GM12878 (cell line): ENCODE measurements at regions not wholly inside any gene's neighbourhood (a gene's known extent, or its start where the extent isn't known, plus 50 kb on each side); places are given as distances from the start of the nearest gene placed in this dataset.

ENCODE experiments used
- ATAC-seq: fragments of 200-7000 bp; cut with Tn5 transposase; 3 replicates; pipeline ENCODE4 v1.9.1; 2020; ENCODE audit warnings: mild to moderate bottlenecking, moderate library complexity
- BruUV-seq: library from RNA; stranded (reverse); fragments of 400-500 nt; replicated peaks from 2 replicates; lab custom pipeline; 2021; lab: Mats Ljungman, UMichigan
- CTCF ChIA-PET: fragments of 300-600 bp; sonication (Branson Sonifier 250); formaldehyde crosslinking; extraction: SDS; loops from one replicate; lab custom pipeline; 2021; ENCODE audit warnings: inconsistent platforms; lab: Yijun Ruan, JAX
- POLR2A ChIA-PET: fragments of 350-600 bp; formaldehyde crosslinking; extraction: SDS; loops from one replicate; lab custom pipeline; 2021; ENCODE audit warnings: inconsistent platforms; lab: Charles Lee
- RAD21 ChIA-PET: fragments of 300-600 bp; sonication (Branson Sonifier 250); formaldehyde crosslinking; loops from one replicate; lab custom pipeline; 2023; ENCODE audit warnings: antibody characterized with exemption; ENCODE audit not compliant: unreplicated experiment; lab: Charles Lee
- SMC1A ChIA-PET: fragments of 300-600 bp; sonication (Branson Sonifier 250); formaldehyde crosslinking; loops from one replicate; lab custom pipeline; 2023; ENCODE audit not compliant: unreplicated experiment, uncharacterized antibody; lab: Charles Lee
- DNase-seq: peaks from one replicate; pipeline ENCODE4 v3.0.0-alpha.2; 2011; ENCODE audit warnings: low read depth, low spot score
- FAIRE-seq: peaks from 3 replicates; lab custom pipeline; 2011; peaks lifted over from hg19 to GRCh38; lab: Jason Lieb, UNC
- H2AFZ ChIP-seq: 2 replicates; pipeline ENCODE4 v1.6.0; 2011; ENCODE audit warnings: low read depth, low read length, control low read depth; ENCODE audit not compliant: control insufficient read depth
- H3K27ac ChIP-seq: 2 replicates; pipeline ENCODE4 v1.5.1; 2011; ENCODE audit warnings: control low read depth; ENCODE audit not compliant: control insufficient read depth, insufficient read depth
- H3K27me3 ChIP-seq, 2 experiments: replicated peaks in 1 of 2; 2 replicates each; pipeline versions ENCODE4 v1.6.0 to v1.6.1; 2011; ENCODE audit warnings: low read length in 1 of 2; ENCODE audit not compliant: control insufficient read depth in 2 of 2, insufficient read depth in 2 of 2
- H3K36me3 ChIP-seq, 2 experiments: 2 replicates each; pipeline ENCODE4 v1.5.1; 2011; ENCODE audit warnings: low read length in 1 of 2; ENCODE audit not compliant: control insufficient read depth in 2 of 2, insufficient read depth in 2 of 2
- H3K4me1 ChIP-seq: 2 replicates; pipeline ENCODE4 v1.6.1; 2011; ENCODE audit warnings: mild to moderate bottlenecking, low read length, moderate library complexity, mixed read lengths; ENCODE audit not compliant: control insufficient read depth, insufficient read depth
- H3K4me2 ChIP-seq: 2 replicates; pipeline ENCODE4 v1.6.0; 2011; ENCODE audit warnings: control low read depth; ENCODE audit not compliant: control insufficient read depth, insufficient read depth
- H3K4me3 ChIP-seq: fragments of 200-600 bp; sonication (generic); 2 replicates; pipeline ENCODE4 v1.5.1; 2016
- H3K79me2 ChIP-seq: 2 replicates; pipeline ENCODE4 v1.6.0; 2011; ENCODE audit warnings: low read length; ENCODE audit not compliant: control insufficient read depth, insufficient read depth
- H3K9ac ChIP-seq: 2 replicates; pipeline ENCODE4 v1.8.0; 2011; ENCODE audit warnings: low read length, control low read depth, mixed read lengths; ENCODE audit not compliant: control insufficient read depth, insufficient read depth
- H3K9me3 ChIP-seq: replicated peaks from 3 replicates; pipeline ENCODE4 v1.5.1; 2011; ENCODE audit warnings: mild to moderate bottlenecking, low read length; ENCODE audit not compliant: control insufficient read depth, insufficient read depth
- H4K20me1 ChIP-seq: 2 replicates; pipeline ENCODE4 v1.6.0; 2011; ENCODE audit not compliant: control insufficient read depth, insufficient read depth
- EED ChIP-seq: sonication (generic); IDR thresholded peaks from 2 replicates; pipeline ENCODE4 v1.6.1; 2016; ENCODE audit warnings: antibody characterized with exemption, low read depth
- EP300 ChIP-seq, 2 experiments: fragments of 150-350 bp in 1 of 2; IDR thresholded peaks; 2 replicates each; pipeline ENCODE4 v1.6.1; 2011 to 2012; ENCODE audit warnings: low read depth in 2 of 2, low read length in 2 of 2, borderline replicate concordance in 1 of 2, improper control_type of control experiment in 1 of 2, inconsistent platforms in 1 of 2; ENCODE audit not compliant: control insufficient read depth in 1 of 2
- FOXM1 ChIP-seq: IDR thresholded peaks from 2 replicates; pipeline ENCODE4 v1.6.1; 2012; ENCODE audit warnings: low read depth, mild to moderate bottlenecking, inconsistent platforms, low read length, moderate library complexity
- MYC ChIP-seq: IDR thresholded peaks from 2 replicates; pipeline ENCODE4 v1.6.1; 2011; ENCODE audit warnings: mild to moderate bottlenecking, low read length, moderate library complexity, inconsistent platforms; ENCODE audit not compliant: insufficient read depth, insufficient replicate concordance, insufficient read length, severe bottlenecking
- RAD21 ChIP-seq: IDR thresholded peaks from 2 replicates; pipeline ENCODE4 v1.6.1; 2011; ENCODE audit warnings: mild to moderate bottlenecking, low read depth, low read length, moderate library complexity; ENCODE audit not compliant: insufficient read depth
- RELA ChIP-seq: fragments of 450-650 bp; IDR thresholded peaks from 2 replicates; pipeline ENCODE4 v1.8.0; 2014; ENCODE audit warnings: borderline replicate concordance; ENCODE audit not compliant: partially characterized antibody
- SRF ChIP-seq, 2 experiments: IDR thresholded peaks; 2 replicates each; pipeline ENCODE4 v1.6.1; 2011; ENCODE audit warnings: low read depth in 2 of 2, low read length in 2 of 2, mild to moderate bottlenecking in 1 of 2, moderate library complexity in 1 of 2
- TCF7 ChIP-seq: IDR thresholded peaks from 2 replicates; pipeline ENCODE4 v1.6.1; 2014; ENCODE audit warnings: antibody characterized with exemption, borderline replicate concordance
- ZNF217 ChIP-seq: fragments of 450-650 bp; IDR thresholded peaks from 2 replicates; pipeline ENCODE4 v1.6.1; 2017; ENCODE audit warnings: antibody characterized with exemption, mild to moderate bottlenecking
- in situ Hi-C: fragments of 300-500 bp; cut with MboI; formaldehyde crosslinking; loops from 9 replicates; pipeline ENCODE4 v1.14.3; 2018; ENCODE audit warnings: mixed read lengths
- intact Hi-C: fragments of 100-400 bp; cut with micrococcal nuclease; formaldehyde crosslinking; loops from one replicate; pipeline ENCODE4 v1.14.2; 2022; ENCODE audit not compliant: unreplicated experiment
- TF ChIP-seq, protein P1 (sequence below): fragments of 450-650 bp; IDR thresholded peaks from 2 replicates; pipeline ENCODE4 v1.6.1; 2017; ENCODE audit warnings: mild to moderate bottlenecking
- TF ChIP-seq, protein P2 (sequence below): IDR thresholded peaks from 2 replicates; pipeline ENCODE4 v1.6.1; 2011; ENCODE audit warnings: borderline replicate concordance, low read depth, mild to moderate bottlenecking, moderate library complexity, low read length; ENCODE audit not compliant: insufficient read depth, poor library complexity, severe bottlenecking
- TF ChIP-seq, protein P3 (sequence below): fragments of 450-650 bp; IDR thresholded peaks from 2 replicates; pipeline ENCODE4 v1.6.1; 2017; ENCODE audit warnings: mild to moderate bottlenecking, moderate library complexity
- TF ChIP-seq, protein P4 (sequence below): IDR thresholded peaks from 2 replicates; pipeline ENCODE4 v1.6.1; 2012; ENCODE audit warnings: low read length, inconsistent platforms
- TF ChIP-seq, protein P5 (sequence below): fragments of 450-650 bp; IDR thresholded peaks from 2 replicates; pipeline ENCODE4 v1.6.1; 2016; ENCODE audit warnings: mild to moderate bottlenecking

DNA sequence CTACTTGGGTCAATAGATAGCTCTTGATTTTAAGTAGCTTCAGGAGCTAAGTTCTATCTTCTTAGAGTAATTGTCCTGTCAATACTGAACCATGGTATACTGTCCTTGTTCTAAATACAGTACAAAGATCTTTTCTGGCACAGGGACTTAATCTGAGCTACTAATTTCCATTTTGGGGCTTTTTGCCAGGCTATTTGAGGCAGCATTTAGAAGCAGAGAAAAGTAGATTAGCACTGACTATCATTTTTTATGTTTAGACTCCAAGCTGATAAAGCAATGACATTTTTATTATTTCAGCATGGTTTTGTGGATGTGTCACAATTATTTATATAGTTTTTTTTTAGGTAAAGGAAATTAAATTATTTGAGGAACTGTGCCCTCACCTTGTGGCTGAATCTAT, 163.2 kb downstream of the FAT3 start:
- ChIA-PET POLR2A (no interaction called here), RAD21 (no interaction called here), SMC1A (no interaction called here), CTCF (interaction anchor here (1.1 kb wide), 1 partner anchor 10 kb away, joined by 4 read pairs; no protein-coding TSS in a partner anchor)
- H4K20me1 ChIP-seq: no peaks in the 10 kb centered on the region
- no peak for DNase-seq
- no peak overlapping the region for H3K27ac ChIP-seq
- no peak for ATAC-seq
- no peak overlapping the region for H3K9ac ChIP-seq
- H3K4me3 ChIP-seq: no peak overlapping the region
- H3K79me2 ChIP-seq: no peaks in the 10 kb centered on the region
- intact Hi-C loops: no loop called here
- H3K27me3 ChIP-seq: no peaks in the 10 kb centered on the region
- no TSS peak for BruUV-seq
- FAIRE-seq: no peak
- H3K36me3 ChIP-seq: no peaks in the 10 kb centered on the region
- H3K9me3 ChIP-seq: no peaks in the 10 kb centered on the region
- H3K4me2 ChIP-seq: no peak overlapping the region
- H3K4me1 ChIP-seq: no peaks in the 10 kb centered on the region
- in situ Hi-C loops: no loop called here
- H2AFZ ChIP-seq: no peak overlapping the region
- TF ChIP-seq FOXM1 (no peak), EED (no peak), MYC (no peak), TCF7 (no peak), EP300 (IDR thresholded peaks at IDR 0.05; ENCODE audit: borderline replicate concordance in 1 of 2, control insufficient read depth in 1 of 2, low read depth in 2 of 2, low read length in 2 of 2) (no peak), RELA (no peak), SRF (IDR thresholded peaks at IDR 0.05; ENCODE audit: low read depth in 2 of 2, low read length in 2 of 2) (no peak), ZNF217 (no peak), RAD21 (no peak)
- TF ChIP-seq, protein P1, sequence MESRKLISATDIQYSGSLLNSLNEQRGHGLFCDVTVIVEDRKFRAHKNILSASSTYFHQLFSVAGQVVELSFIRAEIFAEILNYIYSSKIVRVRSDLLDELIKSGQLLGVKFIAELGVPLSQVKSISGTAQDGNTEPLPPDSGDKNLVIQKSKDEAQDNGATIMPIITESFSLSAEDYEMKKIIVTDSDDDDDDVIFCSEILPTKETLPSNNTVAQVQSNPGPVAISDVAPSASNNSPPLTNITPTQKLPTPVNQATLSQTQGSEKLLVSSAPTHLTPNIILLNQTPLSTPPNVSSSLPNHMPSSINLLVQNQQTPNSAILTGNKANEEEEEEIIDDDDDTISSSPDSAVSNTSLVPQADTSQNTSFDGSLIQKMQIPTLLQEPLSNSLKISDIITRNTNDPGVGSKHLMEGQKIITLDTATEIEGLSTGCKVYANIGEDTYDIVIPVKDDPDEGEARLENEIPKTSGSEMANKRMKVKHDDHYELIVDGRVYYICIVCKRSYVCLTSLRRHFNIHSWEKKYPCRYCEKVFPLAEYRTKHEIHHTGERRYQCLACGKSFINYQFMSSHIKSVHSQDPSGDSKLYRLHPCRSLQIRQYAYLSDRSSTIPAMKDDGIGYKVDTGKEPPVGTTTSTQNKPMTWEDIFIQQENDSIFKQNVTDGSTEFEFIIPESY: no peak
- TF ChIP-seq, protein P2, sequence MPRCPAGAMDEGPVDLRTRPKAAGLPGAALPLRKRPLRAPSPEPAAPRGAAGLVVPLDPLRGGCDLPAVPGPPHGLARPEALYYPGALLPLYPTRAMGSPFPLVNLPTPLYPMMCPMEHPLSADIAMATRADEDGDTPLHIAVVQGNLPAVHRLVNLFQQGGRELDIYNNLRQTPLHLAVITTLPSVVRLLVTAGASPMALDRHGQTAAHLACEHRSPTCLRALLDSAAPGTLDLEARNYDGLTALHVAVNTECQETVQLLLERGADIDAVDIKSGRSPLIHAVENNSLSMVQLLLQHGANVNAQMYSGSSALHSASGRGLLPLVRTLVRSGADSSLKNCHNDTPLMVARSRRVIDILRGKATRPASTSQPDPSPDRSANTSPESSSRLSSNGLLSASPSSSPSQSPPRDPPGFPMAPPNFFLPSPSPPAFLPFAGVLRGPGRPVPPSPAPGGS: no peak
- TF ChIP-seq, protein P3, sequence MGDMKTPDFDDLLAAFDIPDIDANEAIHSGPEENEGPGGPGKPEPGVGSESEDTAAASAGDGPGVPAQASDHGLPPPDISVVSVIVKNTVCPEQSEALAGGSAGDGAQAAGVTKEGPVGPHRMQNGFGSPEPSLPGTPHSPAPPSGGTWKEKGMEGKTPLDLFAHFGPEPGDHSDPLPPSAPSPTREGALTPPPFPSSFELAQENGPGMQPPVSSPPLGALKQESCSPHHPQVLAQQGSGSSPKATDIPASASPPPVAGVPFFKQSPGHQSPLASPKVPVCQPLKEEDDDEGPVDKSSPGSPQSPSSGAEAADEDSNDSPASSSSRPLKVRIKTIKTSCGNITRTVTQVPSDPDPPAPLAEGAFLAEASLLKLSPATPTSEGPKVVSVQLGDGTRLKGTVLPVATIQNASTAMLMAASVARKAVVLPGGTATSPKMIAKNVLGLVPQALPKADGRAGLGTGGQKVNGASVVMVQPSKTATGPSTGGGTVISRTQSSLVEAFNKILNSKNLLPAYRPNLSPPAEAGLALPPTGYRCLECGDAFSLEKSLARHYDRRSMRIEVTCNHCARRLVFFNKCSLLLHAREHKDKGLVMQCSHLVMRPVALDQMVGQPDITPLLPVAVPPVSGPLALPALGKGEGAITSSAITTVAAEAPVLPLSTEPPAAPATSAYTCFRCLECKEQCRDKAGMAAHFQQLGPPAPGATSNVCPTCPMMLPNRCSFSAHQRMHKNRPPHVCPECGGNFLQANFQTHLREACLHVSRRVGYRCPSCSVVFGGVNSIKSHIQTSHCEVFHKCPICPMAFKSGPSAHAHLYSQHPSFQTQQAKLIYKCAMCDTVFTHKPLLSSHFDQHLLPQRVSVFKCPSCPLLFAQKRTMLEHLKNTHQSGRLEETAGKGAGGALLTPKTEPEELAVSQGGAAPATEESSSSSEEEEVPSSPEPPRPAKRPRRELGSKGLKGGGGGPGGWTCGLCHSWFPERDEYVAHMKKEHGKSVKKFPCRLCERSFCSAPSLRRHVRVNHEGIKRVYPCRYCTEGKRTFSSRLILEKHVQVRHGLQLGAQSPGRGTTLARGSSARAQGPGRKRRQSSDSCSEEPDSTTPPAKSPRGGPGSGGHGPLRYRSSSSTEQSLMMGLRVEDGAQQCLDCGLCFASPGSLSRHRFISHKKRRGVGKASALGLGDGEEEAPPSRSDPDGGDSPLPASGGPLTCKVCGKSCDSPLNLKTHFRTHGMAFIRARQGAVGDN: no peak
- TF ChIP-seq, protein P4, sequence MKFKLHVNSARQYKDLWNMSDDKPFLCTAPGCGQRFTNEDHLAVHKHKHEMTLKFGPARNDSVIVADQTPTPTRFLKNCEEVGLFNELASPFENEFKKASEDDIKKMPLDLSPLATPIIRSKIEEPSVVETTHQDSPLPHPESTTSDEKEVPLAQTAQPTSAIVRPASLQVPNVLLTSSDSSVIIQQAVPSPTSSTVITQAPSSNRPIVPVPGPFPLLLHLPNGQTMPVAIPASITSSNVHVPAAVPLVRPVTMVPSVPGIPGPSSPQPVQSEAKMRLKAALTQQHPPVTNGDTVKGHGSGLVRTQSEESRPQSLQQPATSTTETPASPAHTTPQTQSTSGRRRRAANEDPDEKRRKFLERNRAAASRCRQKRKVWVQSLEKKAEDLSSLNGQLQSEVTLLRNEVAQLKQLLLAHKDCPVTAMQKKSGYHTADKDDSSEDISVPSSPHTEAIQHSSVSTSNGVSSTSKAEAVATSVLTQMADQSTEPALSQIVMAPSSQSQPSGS: no peak
- TF ChIP-seq, protein P5, sequence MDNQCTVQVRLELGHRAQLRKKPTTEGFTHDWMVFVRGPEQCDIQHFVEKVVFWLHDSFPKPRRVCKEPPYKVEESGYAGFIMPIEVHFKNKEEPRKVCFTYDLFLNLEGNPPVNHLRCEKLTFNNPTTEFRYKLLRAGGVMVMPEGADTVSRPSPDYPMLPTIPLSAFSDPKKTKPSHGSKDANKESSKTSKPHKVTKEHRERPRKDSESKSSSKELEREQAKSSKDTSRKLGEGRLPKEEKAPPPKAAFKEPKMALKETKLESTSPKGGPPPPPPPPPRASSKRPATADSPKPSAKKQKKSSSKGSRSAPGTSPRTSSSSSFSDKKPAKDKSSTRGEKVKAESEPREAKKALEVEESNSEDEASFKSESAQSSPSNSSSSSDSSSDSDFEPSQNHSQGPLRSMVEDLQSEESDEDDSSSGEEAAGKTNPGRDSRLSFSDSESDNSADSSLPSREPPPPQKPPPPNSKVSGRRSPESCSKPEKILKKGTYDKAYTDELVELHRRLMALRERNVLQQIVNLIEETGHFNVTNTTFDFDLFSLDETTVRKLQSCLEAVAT: no peak
